GM21717 (cell line): ENCODE measurements at regions not wholly inside any gene's neighbourhood (a gene's known extent, or its start where the extent isn't known, plus 50 kb on each side); places are given as distances from the start of the nearest gene placed in this dataset.
"Not testable (repeated sequence)": the region's sequence is repeated elsewhere in the genome, so short reads cannot be mapped to it uniquely, and the experiment has no call there.

Experiments
- ATAC-seq: cut with Tn5 transposase; IDR thresholded peaks from one replicate; pipeline ENCODE4 v1.9.1; 2021; ENCODE audit warnings: mild to moderate bottlenecking, moderate library complexity; ENCODE audit not compliant: unreplicated experiment

- ATAC-seq, result no peak
These were observed 280.8 kb upstream of the BCHE start for GRCh38 chr3:166118049-166118448.

GRCh38 chr3:166114448-166114847, 277.2 kb upstream of the BCHE start:
- ATAC-seq, result no peak

- no peak for ATAC-seq
These were observed 274.3 kb upstream of the BCHE start for GRCh38 chr3:166111562-166111961.

GRCh38 chr3:166110102-166110501, 272.9 kb upstream of the BCHE start:
- no peak for ATAC-seq

GRCh38 chr3:166104938-166105337, 267.7 kb upstream of the BCHE start:
- ATAC-seq, result no peak

- ATAC-seq, result no peak
These were observed 263.5 kb upstream of the BCHE start for GRCh38 chr3:166100730-166101129.

GRCh38 chr3:166089575-166089974, 252.4 kb upstream of the BCHE start:
- no peak for ATAC-seq

- ATAC-seq, result no peak
These were observed 248.1 kb upstream of the BCHE start for GRCh38 chr3:166085164-166085856.

- no peak for ATAC-seq
These were observed 242.9 kb upstream of the BCHE start for GRCh38 chr3:166080096-166080495.

GRCh38 chr3:166071831-166072230, 234.6 kb upstream of the BCHE start:
- no peak for ATAC-seq

- no peak for ATAC-seq
These were observed 227.3 kb upstream of the BCHE start for GRCh38 chr3:166064476-166064875.

- no peak for ATAC-seq
These were observed 223.7 kb upstream of the BCHE start for GRCh38 chr3:166060789-166061479.

- ATAC-seq, result no peak
These were observed 215.2 kb upstream of the BCHE start for GRCh38 chr3:166052440-166052839.

- no peak for ATAC-seq
These were observed 192.3 kb upstream of the BCHE start for GRCh38 chr3:166029507-166029906.

- ATAC-seq, result no peak
These were observed 176.0 kb upstream of the BCHE start for GRCh38 chr3:166013073-166013679.

- ATAC-seq, result no peak
These were observed 174.5 kb upstream of the BCHE start for GRCh38 chr3:166011771-166012170.

GRCh38 chr3:166005126-166005525, 167.9 kb upstream of the BCHE start:
- ATAC-seq, result no peak

- no peak for ATAC-seq
These were observed 157.1 kb upstream of the BCHE start for GRCh38 chr3:165994293-165994692.

GRCh38 chr3:165984589-165984988, 147.4 kb upstream of the BCHE start:
- no peak for ATAC-seq

- ATAC-seq, result no peak
These were observed 146.1 kb upstream of the BCHE start for GRCh38 chr3:165983284-165983683.

GRCh38 chr3:165981318-165981717, 144.1 kb upstream of the BCHE start:
- ATAC-seq, result no peak

GRCh38 chr3:165960825-165961224, 123.6 kb upstream of the BCHE start:
- ATAC-seq, result not testable (repeated sequence)
